A549 (cell line): ENCODE measurements at regions not wholly inside any gene's neighbourhood (a gene's known extent, or its start where the extent isn't known, plus 50 kb on each side); places are given as distances from the start of the nearest gene placed in this dataset.
"Not testable (repeated sequence)": the region's sequence is repeated elsewhere in the genome, so short reads cannot be mapped to it uniquely, and the experiment has no call there.

Experiments
- CTCF ChIP-seq: fragments of >200 bp; sonication (Bioruptor Twin); formaldehyde crosslinking; IDR thresholded peaks from 3 replicates; pipeline ENCODE4 v1.5.1; 2016
- EP300 ChIP-seq, 2 experiments: fragments of >200 bp; sonication (Bioruptor Twin); formaldehyde crosslinking; IDR thresholded peaks; 2 replicates in 1 of 2; 3 replicates in 1 of 2; pipeline ENCODE4 v1.6.1; 2016 to 2017
- JUNB ChIP-seq: fragments of >200 bp; sonication (Bioruptor Twin); formaldehyde crosslinking; IDR thresholded peaks from 2 replicates; pipeline ENCODE4 v1.6.1; 2016

- TF ChIP-seq JUNB; EP300 (IDR thresholded peaks at IDR 0.05); CTCF: not testable (repeated sequence)
These were observed 951.1 kb upstream of the ADAMTS5 start for GRCh38 chr21:27917966-27918365.
